Endodermal cell (in vitro differentiated cells): ENCODE measurements at regions not wholly inside any gene's neighbourhood (a gene's known extent, or its start where the extent isn't known, plus 50 kb on each side); places are given as distances from the start of the nearest gene placed in this dataset.

ENCODE experiments used
- DNase-seq: peaks from one replicate; pipeline ENCODE4 v3.0.0-alpha.2; 2017
- H3K27ac ChIP-seq: 2 replicates; pipeline ENCODE4 v1.5.1; 2013; ENCODE audit warnings: mild to moderate bottlenecking, low read depth, low read length, moderate library complexity
- H3K27me3 ChIP-seq: 2 replicates; pipeline ENCODE4 v1.6.1; 2013; ENCODE audit warnings: mild to moderate bottlenecking, low read length, moderate library complexity; ENCODE audit not compliant: insufficient read depth, control insufficient read depth, poor library complexity, severe bottlenecking
- H3K36me3 ChIP-seq: 2 replicates; pipeline ENCODE4 v1.7.0; 2013; ENCODE audit warnings: mild to moderate bottlenecking, low read length, moderate library complexity; ENCODE audit not compliant: control insufficient read depth, insufficient read depth
- H3K4me1 ChIP-seq: one replicate; pipeline ENCODE4 v1.7.0; 2013; ENCODE audit warnings: low read length; ENCODE audit not compliant: control insufficient read depth, insufficient read depth
- H3K4me3 ChIP-seq: 2 replicates; pipeline ENCODE4 v1.5.1; 2013; ENCODE audit warnings: mild to moderate bottlenecking, low read length, moderate library complexity
- H3K9ac ChIP-seq: 2 replicates; pipeline ENCODE4 v1.6.1; 2013; ENCODE audit warnings: mild to moderate bottlenecking, low read length, moderate library complexity; ENCODE audit not compliant: poor library complexity, severe bottlenecking; ENCODE audit errors: extremely low read depth
- H3K9me3 ChIP-seq: 2 replicates; pipeline ENCODE4 v1.6.1; 2013; ENCODE audit warnings: mild to moderate bottlenecking, low read length, moderate library complexity; ENCODE audit not compliant: control insufficient read depth
- H3K27ac Mint-ChIP-seq: 2 replicates; pipeline ENCODE4 v1.8.0; 2020; ENCODE audit warnings: mixed read lengths
- H3K27me3 Mint-ChIP-seq: 2 replicates; pipeline ENCODE4 v1.8.0; 2021; ENCODE audit warnings: mild to moderate bottlenecking, mixed read lengths; ENCODE audit not compliant: insufficient read depth
- H3K36me3 Mint-ChIP-seq: 2 replicates; pipeline ENCODE4 v1.8.0; 2020; ENCODE audit warnings: low read depth, mixed read lengths
- H3K4me1 Mint-ChIP-seq: 2 replicates; pipeline ENCODE4 v1.8.0; 2020; ENCODE audit warnings: mixed read lengths
- H3K4me3 Mint-ChIP-seq: 2 replicates; pipeline ENCODE4 v1.8.0; 2020; ENCODE audit warnings: mild to moderate bottlenecking, moderate library complexity, mixed read lengths
- H3K9me3 Mint-ChIP-seq: 2 replicates; pipeline ENCODE4 v1.8.0; 2020; ENCODE audit warnings: mild to moderate bottlenecking, mixed read lengths
- CTCF ChIP-seq: fragments of 200-600 bp; sonication (generic); conservative IDR thresholded peaks from 2 replicates; pipeline ENCODE4 v1.5.0; 2021; ENCODE audit warnings: antibody characterized with exemption, mild to moderate bottlenecking
- WGBS, 2 experiments: methylation state at CpG; one replicate each; pipeline versions ENCODE4 v1.1.5 to v1.1.7; 2013; ENCODE audit warnings: missing lambda C conversion rate in 2 of 2, mixed read lengths in 1 of 2; ENCODE audit not compliant: insufficient coverage in 1 of 2, insufficient read length in 1 of 2; 5-methylcytosine and 5-hydroxymethylcytosine counted together

DNA sequence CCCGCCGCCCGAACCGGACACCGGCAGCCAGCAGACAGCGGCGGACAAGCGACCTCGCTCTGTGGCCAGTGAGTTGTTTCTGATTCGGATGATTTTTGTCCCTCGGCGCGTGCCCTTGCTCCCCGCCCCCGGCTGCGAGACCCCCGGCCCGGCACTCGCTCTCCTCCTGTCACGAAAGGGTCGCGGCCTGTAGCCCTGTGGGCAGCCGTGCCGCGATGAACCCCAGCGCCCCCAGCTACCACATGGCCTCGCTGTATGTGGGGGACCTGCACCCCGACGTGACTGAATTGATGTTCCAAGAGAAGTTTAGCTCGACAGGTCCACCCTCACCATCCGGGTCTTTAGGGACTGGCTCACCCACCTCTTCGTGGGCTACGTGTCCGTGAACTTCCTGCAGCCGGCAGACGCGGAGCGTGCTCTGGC lies 1257.5 kb upstream of the ACVR2A start:
- H3K9me3 ChIP-seq: no peaks in the 10 kb centered on the region
- WGBS, 2 experiments: 96 to 99% methylated on average over 13 to 38 of the region's 38 CpGs
- Mint-ChIP-seq H3K4me3 (no peak overlapping the region), H3K4me1 (peaks cover 5% of the 10 kb centered on the region), H3K36me3 (no peaks in the 10 kb centered on the region), H3K27ac (no peak overlapping the region), H3K27me3 (peaks cover 2% of the 10 kb centered on the region), H3K9me3 (peaks cover 6% of the 10 kb centered on the region)
- H3K27ac ChIP-seq: no peak overlapping the region
- no peak for DNase-seq
- no peak overlapping the region for H3K9ac ChIP-seq
- H3K36me3 ChIP-seq: no peaks in the 10 kb centered on the region
- no peaks in the 10 kb centered on the region for H3K4me1 ChIP-seq
- H3K27me3 ChIP-seq: no peaks in the 10 kb centered on the region
- no peak overlapping the region for H3K4me3 ChIP-seq
- no peak for TF ChIP-seq CTCF

GRCh38 chr2:146584316-146584715 lies 1260.5 kb upstream of the ACVR2A start:
- H3K36me3 Mint-ChIP-seq: no peaks in the 10 kb centered on the region
- peaks cover 2% of the 10 kb centered on the region for H3K27me3 Mint-ChIP-seq
- H3K9me3 Mint-ChIP-seq: peaks cover 6% of the 10 kb centered on the region
- H3K27ac Mint-ChIP-seq: no peak overlapping the region
- no peaks in the 10 kb centered on the region for H3K9me3 ChIP-seq
- no peak overlapping the region for H3K4me3 ChIP-seq
- no peaks in the 10 kb centered on the region for H3K27me3 ChIP-seq
- 91% methylated on average over 2 of the region's 2 CpGs; no CpG with 5 or more reads in 1 of the 2 experiments for WGBS, 2 experiments
- no peak overlapping the region for H3K4me3 Mint-ChIP-seq
- no peak for TF ChIP-seq CTCF
- no peaks in the 10 kb centered on the region for H3K4me1 ChIP-seq
- peaks cover 5% of the 10 kb centered on the region for H3K4me1 Mint-ChIP-seq
- H3K27ac ChIP-seq: no peak overlapping the region
- DNase-seq: no peak
- H3K9ac ChIP-seq: no peak overlapping the region
- no peaks in the 10 kb centered on the region for H3K36me3 ChIP-seq

- H3K9me3 Mint-ChIP-seq: no peaks in the 10 kb centered on the region
- H3K36me3 Mint-ChIP-seq: no peaks in the 10 kb centered on the region
- 85% methylated on average over 1 of the region's 1 CpG; no CpG with 5 or more reads in 1 of the 2 experiments for WGBS, 2 experiments
- H3K4me3 Mint-ChIP-seq: no peak overlapping the region
- Histone ChIP-seq H3K4me1 (no peaks in the 10 kb centered on the region), H3K27me3 (no peaks in the 10 kb centered on the region), H3K36me3 (no peaks in the 10 kb centered on the region), H3K27ac (no peak overlapping the region), H3K4me3 (no peak overlapping the region), H3K9me3 (no peaks in the 10 kb centered on the region), H3K9ac (no peak overlapping the region)
- peak overlapping the region; percentile 39 for H3K27ac Mint-ChIP-seq
- H3K4me1 Mint-ChIP-seq: peaks cover 11% of the 10 kb centered on the region
- H3K27me3 Mint-ChIP-seq: no peaks in the 10 kb centered on the region
- DNase-seq: no peak
- TF ChIP-seq CTCF: no peak
Measured at GRCh38 chr2:146579147-146579930, 1265.5 kb upstream of the ACVR2A start.
